HepG2 (cell line): ENCODE measurements at regions not wholly inside any gene's neighbourhood (a gene's known extent, or its start where the extent isn't known, plus 50 kb on each side); places are given as distances from the start of the nearest gene placed in this dataset.

ENCODE experiments used
- ARID4A ChIP-seq: sonication (generic); formaldehyde crosslinking; IDR thresholded peaks from 2 replicates; pipeline ENCODE4 v1.5.0; 2020; ENCODE audit warnings: mild to moderate bottlenecking, missing genetic modification reagents, borderline replicate concordance
- ASH2L ChIP-seq: fragments of 300-600, 200-600 bp; sonication (generic); IDR thresholded peaks from 2 replicates; pipeline ENCODE4 v1.7.0; 2017; ENCODE audit warnings: low read depth, mild to moderate bottlenecking, moderate library complexity, mixed read lengths, low read length; ENCODE audit not compliant: insufficient read length
- CHD4 ChIP-seq: fragments of 200-600 bp; sonication (generic); IDR thresholded peaks from 2 replicates; pipeline ENCODE4 v1.7.0; 2017; ENCODE audit warnings: mild to moderate bottlenecking, low read length, borderline replicate concordance
- FIP1L1 ChIP-seq: fragments of 200-400 bp; formaldehyde crosslinking; IDR thresholded peaks from 2 replicates; pipeline ENCODE4 v1.6.1; 2018; ENCODE audit warnings: low read depth, mild to moderate bottlenecking, low read length, moderate library complexity, borderline replicate concordance; ENCODE audit not compliant: insufficient read depth
- FOXA1 ChIP-seq, 2 experiments: fragments of 450-650 bp in 1 of 2; sonication (generic) in 1 of 2; formaldehyde crosslinking in 1 of 2; IDR thresholded peaks; 2 replicates each; pipeline versions ENCODE4 v1.4.0 to v1.6.1; 2016 to 2020; ENCODE audit warnings: missing genetic modification reagents in 1 of 2
- HOXA3 ChIP-seq: sonication (generic); formaldehyde crosslinking; IDR thresholded peaks from 2 replicates; pipeline ENCODE4 v1.5.0; 2020; ENCODE audit warnings: missing genetic modification reagents
- KLF12 ChIP-seq: sonication (generic); formaldehyde crosslinking; IDR thresholded peaks from 2 replicates; pipeline ENCODE4 v1.4.0; 2020; ENCODE audit warnings: missing genetic modification reagents, borderline replicate concordance
- MTA1 ChIP-seq: sonication (generic); formaldehyde crosslinking; IDR thresholded peaks from 2 replicates; pipeline ENCODE4 v1.4.0; 2020; ENCODE audit warnings: missing genetic modification reagents, mild to moderate bottlenecking, borderline replicate concordance
- NFIC ChIP-seq: IDR thresholded peaks from 2 replicates; pipeline ENCODE4 v1.6.1; 2012; ENCODE audit warnings: mild to moderate bottlenecking, low read length, inconsistent platforms
- POGK ChIP-seq: sonication (generic); formaldehyde crosslinking; conservative IDR thresholded peaks from 2 replicates; pipeline ENCODE4 v1.8.0; 2022; ENCODE audit warnings: mild to moderate bottlenecking, moderate library complexity, missing genetic modification reagents
- RORA ChIP-seq: sonication (generic); formaldehyde crosslinking; IDR thresholded peaks from 2 replicates; pipeline ENCODE4 v1.5.0; 2020; ENCODE audit warnings: mild to moderate bottlenecking, missing genetic modification reagents, moderate library complexity
- RXRB ChIP-seq: IDR thresholded peaks from 2 replicates; pipeline ENCODE4 v1.6.1; 2016; ENCODE audit warnings: borderline replicate concordance, missing genetic modification reagents, missing compliant biosample characterization
- WIZ ChIP-seq: sonication (generic); formaldehyde crosslinking; IDR thresholded peaks from 2 replicates; pipeline ENCODE4 v1.5.1; 2020; ENCODE audit warnings: mild to moderate bottlenecking, missing genetic modification reagents
- YY1 ChIP-seq: IDR thresholded peaks from 2 replicates; pipeline ENCODE4 v1.6.1; 2011; ENCODE audit warnings: low read length, low read depth, moderate library complexity, mild to moderate bottlenecking; ENCODE audit not compliant: insufficient read depth, insufficient replicate concordance
- ZNF263 ChIP-seq: sonication (generic); formaldehyde crosslinking; IDR thresholded peaks from 2 replicates; pipeline ENCODE4 v1.4.0; 2020; ENCODE audit warnings: missing genetic modification reagents
- ZNF30 ChIP-seq: sonication (generic); formaldehyde crosslinking; IDR thresholded peaks from 2 replicates; pipeline ENCODE4 v1.5.0; 2020; ENCODE audit warnings: mild to moderate bottlenecking, missing genetic modification reagents
- ZNF446 ChIP-seq: sonication (generic); formaldehyde crosslinking; IDR thresholded peaks from 2 replicates; pipeline ENCODE4 v1.5.0; 2020; ENCODE audit warnings: mild to moderate bottlenecking, missing genetic modification reagents
- ZNF567 ChIP-seq: sonication (generic); formaldehyde crosslinking; IDR thresholded peaks from 2 replicates; pipeline ENCODE4 v1.8.1; 2023; ENCODE audit warnings: mild to moderate bottlenecking, missing genetic modification reagents, borderline replicate concordance
- ZNF607 ChIP-seq: sonication (generic); formaldehyde crosslinking; IDR thresholded peaks from 2 replicates; pipeline ENCODE4 v1.5.1; 2020; ENCODE audit warnings: missing genetic modification reagents, mild to moderate bottlenecking, borderline replicate concordance
- TF ChIP-seq, protein P1 (sequence below): sonication (generic); formaldehyde crosslinking; IDR thresholded peaks from 2 replicates; pipeline ENCODE4 v1.5.0; 2020; ENCODE audit warnings: mild to moderate bottlenecking, missing genetic modification reagents
- TF ChIP-seq, protein P2 (sequence below): IDR thresholded peaks from 2 replicates; pipeline ENCODE4 v1.6.1; 2016; ENCODE audit warnings: low read depth

DNA sequence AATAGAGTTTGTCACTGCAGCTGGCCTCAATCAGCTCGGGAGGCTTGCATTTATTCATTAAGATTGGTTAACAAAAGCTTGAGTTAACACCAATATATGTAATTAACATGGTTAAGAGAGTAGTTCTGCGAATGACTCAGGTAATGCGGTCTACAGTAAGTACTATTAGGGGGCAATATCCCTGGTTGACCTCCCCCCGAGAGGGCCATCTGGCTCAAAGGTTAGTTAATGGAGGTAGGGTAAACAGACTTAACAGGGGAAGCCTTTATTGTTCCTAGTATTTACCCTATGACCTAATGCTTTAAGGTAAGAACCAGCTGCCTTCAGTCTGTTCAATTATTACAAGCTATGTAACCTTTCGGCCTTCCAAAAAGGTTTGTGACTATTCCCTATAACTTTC lies 403.3 kb upstream of the SGO1 start (continued):
- TF ChIP-seq POGK (CRISPR knock-in tag) (no peak), ZNF446 (CRISPR knock-in tag) (no peak), HOXA3 (no peak), ARID4A (CRISPR knock-in tag) (no peak), WIZ (CRISPR knock-in tag) (no peak), FIP1L1 (no peak), CHD4 (no peak), ZNF607 (CRISPR knock-in tag) (no peak), NFIC (no peak), KLF12 (CRISPR knock-in tag) (no peak), MTA1 (no peak), ASH2L (no peak), ZNF30 (no peak), RORA (CRISPR knock-in tag) (no peak), RXRB (CRISPR knock-in tag) (peak; percentile 82), YY1 (no peak), ZNF567 (no peak), FOXA1 (IDR thresholded peaks at IDR 0.05) (no peak), FOXA1 (CRISPR knock-in tag; IDR thresholded peaks at IDR 0.05) (peak; percentile 16; the same call in 1 of the 2 replicates), ZNF263 (no peak)
- TF ChIP-seq, protein P1, sequence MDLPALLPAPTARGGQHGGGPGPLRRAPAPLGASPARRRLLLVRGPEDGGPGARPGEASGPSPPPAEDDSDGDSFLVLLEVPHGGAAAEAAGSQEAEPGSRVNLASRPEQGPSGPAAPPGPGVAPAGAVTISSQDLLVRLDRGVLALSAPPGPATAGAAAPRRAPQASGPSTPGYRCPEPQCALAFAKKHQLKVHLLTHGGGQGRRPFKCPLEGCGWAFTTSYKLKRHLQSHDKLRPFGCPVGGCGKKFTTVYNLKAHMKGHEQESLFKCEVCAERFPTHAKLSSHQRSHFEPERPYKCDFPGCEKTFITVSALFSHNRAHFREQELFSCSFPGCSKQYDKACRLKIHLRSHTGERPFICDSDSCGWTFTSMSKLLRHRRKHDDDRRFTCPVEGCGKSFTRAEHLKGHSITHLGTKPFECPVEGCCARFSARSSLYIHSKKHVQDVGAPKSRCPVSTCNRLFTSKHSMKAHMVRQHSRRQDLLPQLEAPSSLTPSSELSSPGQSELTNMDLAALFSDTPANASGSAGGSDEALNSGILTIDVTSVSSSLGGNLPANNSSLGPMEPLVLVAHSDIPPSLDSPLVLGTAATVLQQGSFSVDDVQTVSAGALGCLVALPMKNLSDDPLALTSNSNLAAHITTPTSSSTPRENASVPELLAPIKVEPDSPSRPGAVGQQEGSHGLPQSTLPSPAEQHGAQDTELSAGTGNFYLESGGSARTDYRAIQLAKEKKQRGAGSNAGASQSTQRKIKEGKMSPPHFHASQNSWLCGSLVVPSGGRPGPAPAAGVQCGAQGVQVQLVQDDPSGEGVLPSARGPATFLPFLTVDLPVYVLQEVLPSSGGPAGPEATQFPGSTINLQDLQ (CRISPR knock-in tag): no peak
- TF ChIP-seq, protein P2, sequence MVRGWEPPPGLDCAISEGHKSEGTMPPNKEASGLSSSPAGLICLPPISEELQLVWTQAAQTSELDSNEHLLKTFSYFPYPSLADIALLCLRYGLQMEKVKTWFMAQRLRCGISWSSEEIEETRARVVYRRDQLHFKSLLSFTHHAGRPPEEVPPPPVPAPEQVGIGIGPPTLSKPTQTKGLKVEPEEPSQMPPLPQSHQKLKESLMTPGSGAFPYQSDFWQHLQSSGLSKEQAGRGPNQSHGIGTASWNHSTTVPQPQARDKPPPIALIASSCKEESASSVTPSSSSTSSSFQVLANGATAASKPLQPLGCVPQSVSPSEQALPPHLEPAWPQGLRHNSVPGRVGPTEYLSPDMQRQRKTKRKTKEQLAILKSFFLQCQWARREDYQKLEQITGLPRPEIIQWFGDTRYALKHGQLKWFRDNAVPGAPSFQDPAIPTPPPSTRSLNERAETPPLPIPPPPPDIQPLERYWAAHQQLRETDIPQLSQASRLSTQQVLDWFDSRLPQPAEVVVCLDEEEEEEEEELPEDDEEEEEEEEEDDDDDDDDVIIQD (CRISPR knock-in tag): no peak
